HEK293T (cell line): ENCODE measurements at regions not wholly inside any gene's neighbourhood (a gene's known extent, or its start where the extent isn't known, plus 50 kb on each side); places are given as distances from the start of the nearest gene placed in this dataset.

ENCODE experiments used
- CTBP1 ChIP-seq: fragments of 450-650 bp; IDR thresholded peaks from 2 replicates; pipeline ENCODE4 v1.6.1; 2016; ENCODE audit warnings: borderline replicate concordance
- ELF4 ChIP-seq: fragments of 450-650 bp; IDR thresholded peaks from 2 replicates; pipeline ENCODE4 v1.6.1; 2017; ENCODE audit warnings: antibody characterized with exemption
- FOXM1 ChIP-seq: fragments of 450-650 bp; IDR thresholded peaks from 2 replicates; pipeline ENCODE4 v1.6.1; 2017; ENCODE audit warnings: mild to moderate bottlenecking, borderline replicate concordance
- HDGF ChIP-seq: fragments of 450-650 bp; IDR thresholded peaks from 2 replicates; pipeline ENCODE4 v1.6.1; 2017; ENCODE audit warnings: antibody characterized with exemption, borderline replicate concordance
- L3MBTL2 ChIP-seq: fragments of 450-650 bp; conservative IDR thresholded peaks from 2 replicates; pipeline ENCODE4 v1.6.1; 2016; ENCODE audit warnings: mild to moderate bottlenecking
- TF ChIP-seq, protein P1 (sequence below): fragments of 450-650 bp; IDR thresholded peaks from 2 replicates; pipeline ENCODE4 v1.6.1; 2016

DNA sequence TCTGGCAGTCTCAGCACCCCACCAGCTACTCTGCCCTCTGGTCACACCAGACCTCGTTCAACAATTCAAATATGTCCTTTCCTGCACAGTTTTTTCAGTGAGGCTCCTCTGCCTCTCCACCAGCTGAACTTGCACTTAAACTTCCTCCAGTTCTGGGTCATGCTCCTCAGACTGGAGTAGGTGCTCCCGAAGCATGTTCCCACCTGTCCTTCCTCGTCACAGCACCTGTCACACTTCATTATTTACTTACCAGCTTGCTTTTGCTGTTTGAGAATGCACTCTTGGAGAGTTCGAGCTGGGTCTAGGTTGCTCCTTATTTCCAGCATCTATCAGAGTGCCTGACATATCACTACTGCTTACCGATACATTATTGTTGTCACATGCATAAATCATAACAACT lies 144.8 kb upstream of the TTC29 start:
- no peak for TF ChIP-seq L3MBTL2
- no peak for TF ChIP-seq CTBP1
- no peak for TF ChIP-seq ELF4
- TF ChIP-seq, protein P1, sequence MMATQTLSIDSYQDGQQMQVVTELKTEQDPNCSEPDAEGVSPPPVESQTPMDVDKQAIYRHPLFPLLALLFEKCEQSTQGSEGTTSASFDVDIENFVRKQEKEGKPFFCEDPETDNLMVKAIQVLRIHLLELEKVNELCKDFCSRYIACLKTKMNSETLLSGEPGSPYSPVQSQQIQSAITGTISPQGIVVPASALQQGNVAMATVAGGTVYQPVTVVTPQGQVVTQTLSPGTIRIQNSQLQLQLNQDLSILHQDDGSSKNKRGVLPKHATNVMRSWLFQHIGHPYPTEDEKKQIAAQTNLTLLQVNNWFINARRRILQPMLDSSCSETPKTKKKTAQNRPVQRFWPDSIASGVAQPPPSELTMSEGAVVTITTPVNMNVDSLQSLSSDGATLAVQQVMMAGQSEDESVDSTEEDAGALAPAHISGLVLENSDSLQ: no peak
- TF ChIP-seq FOXM1: no peak
- TF ChIP-seq HDGF: no peak
